Vagina (tissue), 2 donors: ENCODE measurements at regions not wholly inside any gene's neighbourhood (a gene's known extent, or its start where the extent isn't known, plus 50 kb on each side); places are given as distances from the start of the nearest gene placed in this dataset.
"Not testable (repeated sequence)": the region's sequence is repeated elsewhere in the genome, so short reads cannot be mapped to it uniquely, and the experiment has no call there.

Experiments
- DNase-seq, 2 donors: peaks; one replicate each; pipeline ENCODE4 v3.0.0-alpha.2; 2017; ENCODE audit errors: extremely low spot score in 2 of 2
- H3K27ac ChIP-seq: fragments of 200-600 bp; sonication (generic); one replicate; pipeline ENCODE4 v1.5.1; 2019
- H3K27me3 ChIP-seq: fragments of 200-600 bp; sonication (generic); one replicate; pipeline ENCODE4 v1.5.1; 2019
- H3K36me3 ChIP-seq, 2 donors: fragments of 200-600 bp; sonication (generic); one replicate each; pipeline ENCODE4 v1.5.1; 2017 to 2019
- H3K4me1 ChIP-seq: fragments of 200-600 bp; sonication (generic); one replicate; pipeline ENCODE4 v1.5.1; 2019
- H3K4me3 ChIP-seq, 2 donors: fragments of 200-600 bp; sonication (generic); 1 replicate in 1 of 2; 2 replicates in 1 of 2; pipeline ENCODE4 v1.5.1; 2016 to 2019
- H3K9me3 ChIP-seq: fragments of 200-600 bp; sonication (generic); one replicate; pipeline ENCODE4 v1.5.1; 2019
- CTCF ChIP-seq, 3 experiments: fragments of 450-650 bp in 2 of 3; fragments of 200-600 bp in 1 of 3; sonication (generic) in 1 of 3; IDR thresholded peaks; one replicate each; pipeline ENCODE4 v1.5.1; 2017 to 2019; ENCODE audit warnings: antibody characterized with exemption in 3 of 3, mild to moderate bottlenecking in 2 of 3, moderate library complexity in 2 of 3
- POLR2A ChIP-seq, 2 donors: fragments of 450-650 bp; IDR thresholded peaks; one replicate each; pipeline ENCODE4 v1.6.1; 2017; ENCODE audit warnings: antibody characterized with exemption in 2 of 2, mild to moderate bottlenecking in 2 of 2, moderate library complexity in 2 of 2
- POLR2AphosphoS5 ChIP-seq, 2 donors: sonication (generic); formaldehyde crosslinking; IDR thresholded peaks; one replicate each; pipeline ENCODE4 v1.9.0; 2017; ENCODE audit warnings: antibody characterized with exemption in 2 of 2, mild to moderate bottlenecking in 2 of 2, low read depth in 1 of 2; ENCODE audit not compliant: insufficient read depth in 1 of 2
- intact Hi-C: fragments of 100-400 bp; cut with DNase I; formaldehyde crosslinking; loops from one replicate; pipeline ENCODE4 v1.15.1; 2023

- peaks cover 26% of the 10 kb centered on the region for H3K4me1 ChIP-seq
- H3K4me3 ChIP-seq = no peak overlapping the region
- no peak overlapping the region for H3K27ac ChIP-seq
- H3K27me3 ChIP-seq = no peaks in the 10 kb centered on the region
- no peaks in the 10 kb centered on the region for H3K36me3 ChIP-seq
- intact Hi-C loops = no loop called here
- no peak for DNase-seq
- H3K9me3 ChIP-seq = no peaks in the 10 kb centered on the region
- TF ChIP-seq POLR2AphosphoS5 (IDR thresholded peaks at IDR 0.05; ENCODE audit: insufficient read depth in 1 of 2, low read depth in 1 of 2) (no peak), POLR2A (IDR thresholded peaks at IDR 0.05) (no peak), CTCF (IDR thresholded peaks at IDR 0.05) (no peak)
Measured at GRCh38 chr6:836276-836853, 143.4 kb upstream of the EXOC2 start.

- H3K27me3 ChIP-seq = no peaks in the 10 kb centered on the region
- DNase-seq = no peak
- H3K4me1 ChIP-seq = peaks cover 26% of the 10 kb centered on the region
- no peaks in the 10 kb centered on the region for H3K9me3 ChIP-seq
- H3K4me3 ChIP-seq = no peak overlapping the region
- no peaks in the 10 kb centered on the region for H3K36me3 ChIP-seq
- H3K27ac ChIP-seq = no peak overlapping the region
- TF ChIP-seq POLR2AphosphoS5 (IDR thresholded peaks at IDR 0.05; ENCODE audit: insufficient read depth in 1 of 2, low read depth in 1 of 2) (no peak), CTCF (IDR thresholded peaks at IDR 0.05) (no peak), POLR2A (IDR thresholded peaks at IDR 0.05) (no peak)
- intact Hi-C loops = no loop called here
Measured at GRCh38 chr6:835476-836160, 142.7 kb upstream of the EXOC2 start.

GRCh38 chr6:834866-835265 lies 141.9 kb upstream of the EXOC2 start:
- no peak for DNase-seq
- H3K4me1 ChIP-seq = peaks cover 26% of the 10 kb centered on the region
- TF ChIP-seq POLR2A (IDR thresholded peaks at IDR 0.05) = no peak
- no peak for TF ChIP-seq CTCF (IDR thresholded peaks at IDR 0.05)
- no peak for TF ChIP-seq POLR2AphosphoS5 (IDR thresholded peaks at IDR 0.05; ENCODE audit: insufficient read depth in 1 of 2, low read depth in 1 of 2)
- no peak overlapping the region for H3K27ac ChIP-seq
- H3K27me3 ChIP-seq = no peaks in the 10 kb centered on the region
- intact Hi-C loops = no loop called here
- no peaks in the 10 kb centered on the region for H3K9me3 ChIP-seq
- H3K4me3 ChIP-seq = no peak overlapping the region
- H3K36me3 ChIP-seq = no peaks in the 10 kb centered on the region

GRCh38 chr6:834190-834589 lies 141.3 kb upstream of the EXOC2 start:
- intact Hi-C loops = no loop called here
- H3K4me3 ChIP-seq = no peak overlapping the region
- H3K4me1 ChIP-seq = peaks cover 26% of the 10 kb centered on the region
- no peaks in the 10 kb centered on the region for H3K9me3 ChIP-seq
- H3K36me3 ChIP-seq = no peaks in the 10 kb centered on the region
- DNase-seq = no peak
- H3K27me3 ChIP-seq = no peaks in the 10 kb centered on the region
- TF ChIP-seq POLR2A (IDR thresholded peaks at IDR 0.05) (no peak), POLR2AphosphoS5 (IDR thresholded peaks at IDR 0.05; ENCODE audit: insufficient read depth in 1 of 2, low read depth in 1 of 2) (no peak), CTCF (IDR thresholded peaks at IDR 0.05) (no peak)
- H3K27ac ChIP-seq = no peak overlapping the region

- intact Hi-C loops, DNase-seq, H3K27ac ChIP-seq, H3K9me3 ChIP-seq, H3K36me3 ChIP-seq, H3K4me3 ChIP-seq, H3K27me3 ChIP-seq: not testable (repeated sequence)
- H3K4me1 ChIP-seq = peaks cover 26% of the 10 kb centered on the region
Measured at GRCh38 chr6:832804-833203, 139.9 kb upstream of the EXOC2 start.
